T-helper 1 cell (primary cell): ENCODE measurements at regions not wholly inside any gene's neighbourhood (a gene's known extent, or its start where the extent isn't known, plus 50 kb on each side); places are given as distances from the start of the nearest gene placed in this dataset.
"Not testable (repeated sequence)": the region's sequence is repeated elsewhere in the genome, so short reads cannot be mapped to it uniquely, and the experiment has no call there.

Source experiments
- DNase-seq, 5 donors: peaks; one replicate each; pipeline ENCODE4 v3.0.0-alpha.2; 2012 to 2020

- DNase-seq: no peak
Observed at GRCh38 chr2:145410086-145410485, 890.2 kb upstream of the ZEB2 start.

GRCh38 chr2:145408980-145409379, 889.1 kb upstream of the ZEB2 start:
- no peak for DNase-seq

GRCh38 chr2:145404690-145405089, 884.8 kb upstream of the ZEB2 start:
- no peak for DNase-seq

GRCh38 chr2:145402706-145403277, 882.9 kb upstream of the ZEB2 start:
- no peak for DNase-seq

- DNase-seq: no peak
Observed at GRCh38 chr2:145399131-145399530, 879.2 kb upstream of the ZEB2 start.

GRCh38 chr2:145394181-145394580, 874.3 kb upstream of the ZEB2 start:
- DNase-seq: no peak

GRCh38 chr2:145386973-145387372, 867.1 kb upstream of the ZEB2 start:
- no peak for DNase-seq

- no peak for DNase-seq
Observed at GRCh38 chr2:145383961-145384360, 864.0 kb upstream of the ZEB2 start.

GRCh38 chr2:145380436-145381017, 860.6 kb upstream of the ZEB2 start:
- DNase-seq: no peak

- DNase-seq: no peak
Observed at GRCh38 chr2:145379934-145380333, 860.0 kb upstream of the ZEB2 start.

- DNase-seq: no peak
Observed at GRCh38 chr2:145374165-145374564, 854.2 kb upstream of the ZEB2 start.

- not testable (repeated sequence) for DNase-seq
Observed at GRCh38 chr2:145367334-145367733, 847.4 kb upstream of the ZEB2 start.

GRCh38 chr2:145366341-145366740, 846.4 kb upstream of the ZEB2 start:
- DNase-seq: no peak

GRCh38 chr2:145360129-145360790, 840.3 kb upstream of the ZEB2 start:
- DNase-seq: no peak

- DNase-seq: no peak
Observed at GRCh38 chr2:145359561-145359960, 839.6 kb upstream of the ZEB2 start.

- no peak for DNase-seq
Observed at GRCh38 chr2:145356056-145356455, 836.1 kb upstream of the ZEB2 start.

GRCh38 chr2:145352484-145352883, 832.6 kb upstream of the ZEB2 start:
- DNase-seq: no peak

- no peak for DNase-seq
Observed at GRCh38 chr2:145351864-145352425, 832.0 kb upstream of the ZEB2 start.

- DNase-seq: no peak
Observed at GRCh38 chr2:145350011-145350410, 830.1 kb upstream of the ZEB2 start.

- DNase-seq: no peak
Observed at GRCh38 chr2:145344076-145344724, 824.3 kb upstream of the ZEB2 start.

- DNase-seq: no peak
Observed at GRCh38 chr2:145343287-145343686, 823.4 kb upstream of the ZEB2 start.

GRCh38 chr2:145341536-145341935, 821.6 kb upstream of the ZEB2 start:
- DNase-seq: no peak

- DNase-seq: no peak
Observed at GRCh38 chr2:145339646-145340045, 819.7 kb upstream of the ZEB2 start.
